ENCODE measurements at regions not wholly inside any gene's neighbourhood (a gene's known extent, or its start where the extent isn't known, plus 50 kb on each side); places are given as distances from the start of the nearest gene placed in this dataset.

DNA sequence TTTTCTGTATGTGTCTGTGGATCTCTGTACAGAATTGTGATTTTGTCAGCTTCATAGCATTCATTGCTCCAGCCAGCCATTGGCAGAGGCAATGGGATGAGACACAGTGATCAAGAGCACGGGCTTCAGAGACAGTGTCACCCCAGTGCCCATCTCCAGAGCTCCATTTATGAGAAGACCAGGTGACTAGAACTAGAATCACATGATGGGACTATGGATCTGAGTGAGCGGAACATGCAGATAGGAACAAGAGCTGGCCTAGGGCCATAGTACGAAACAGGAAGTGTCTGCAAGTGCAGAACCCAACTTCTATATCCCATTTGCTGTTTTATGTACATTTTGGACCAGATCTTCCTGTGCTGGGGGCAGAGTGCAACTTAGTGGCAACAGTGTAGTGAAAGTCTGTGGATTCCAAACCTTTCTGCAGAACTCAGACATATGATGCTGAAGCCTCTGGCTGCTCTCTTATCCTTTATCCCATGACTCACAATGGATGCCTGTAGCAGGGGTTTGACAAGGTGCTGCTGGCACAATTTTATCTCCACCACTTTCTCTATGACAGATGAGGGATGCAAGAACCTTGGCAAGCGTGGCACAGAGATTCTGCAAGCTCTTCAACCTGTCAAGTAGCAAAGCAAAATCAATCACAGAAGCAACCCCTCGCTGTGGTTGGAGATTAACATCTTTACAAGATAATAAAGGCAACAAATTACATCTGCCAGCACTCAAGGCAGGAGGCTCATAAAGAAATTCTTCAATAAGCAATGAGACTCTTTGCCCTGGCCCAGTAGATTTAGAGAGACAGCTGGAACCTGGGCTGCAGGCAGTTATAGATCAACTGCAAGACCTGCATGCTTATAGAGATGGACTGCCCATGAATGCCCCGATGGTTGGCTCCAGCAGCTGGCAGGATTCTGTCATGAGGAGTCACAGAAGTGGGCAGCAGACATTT is 681.3 kb downstream of the TNS3 start:
- Histone ChIP-seq H3K36me3 (ENCODE audit: control insufficient read depth, insufficient read depth, low read length) (no peaks in the 10 kb centered on the region), H3K4me3 (ENCODE audit: low read depth, low read length) (no peak overlapping the region), H3K27me3 (ENCODE audit: control insufficient read depth, insufficient read depth, low read length) (no peaks in the 10 kb centered on the region)
- CTCF ChIA-PET = interaction anchor here (0.6 to 0.7 kb wide), 2 partner anchors 127 to 540 kb away, joined by 3 read pairs; no protein-coding TSS in a partner anchor
- POLR2A ChIA-PET = interaction anchor here (0.6 kb wide), 1 partner anchor 8 kb away, joined by 6 read pairs; no protein-coding TSS in a partner anchor
- TF ChIP-seq, protein P1, sequence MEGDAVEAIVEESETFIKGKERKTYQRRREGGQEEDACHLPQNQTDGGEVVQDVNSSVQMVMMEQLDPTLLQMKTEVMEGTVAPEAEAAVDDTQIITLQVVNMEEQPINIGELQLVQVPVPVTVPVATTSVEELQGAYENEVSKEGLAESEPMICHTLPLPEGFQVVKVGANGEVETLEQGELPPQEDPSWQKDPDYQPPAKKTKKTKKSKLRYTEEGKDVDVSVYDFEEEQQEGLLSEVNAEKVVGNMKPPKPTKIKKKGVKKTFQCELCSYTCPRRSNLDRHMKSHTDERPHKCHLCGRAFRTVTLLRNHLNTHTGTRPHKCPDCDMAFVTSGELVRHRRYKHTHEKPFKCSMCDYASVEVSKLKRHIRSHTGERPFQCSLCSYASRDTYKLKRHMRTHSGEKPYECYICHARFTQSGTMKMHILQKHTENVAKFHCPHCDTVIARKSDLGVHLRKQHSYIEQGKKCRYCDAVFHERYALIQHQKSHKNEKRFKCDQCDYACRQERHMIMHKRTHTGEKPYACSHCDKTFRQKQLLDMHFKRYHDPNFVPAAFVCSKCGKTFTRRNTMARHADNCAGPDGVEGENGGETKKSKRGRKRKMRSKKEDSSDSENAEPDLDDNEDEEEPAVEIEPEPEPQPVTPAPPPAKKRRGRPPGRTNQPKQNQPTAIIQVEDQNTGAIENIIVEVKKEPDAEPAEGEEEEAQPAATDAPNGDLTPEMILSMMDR (IDR thresholded peaks at IDR 0.05; ENCODE audit: insufficient read depth, low read depth, low read length) = no peak
- DNase-seq (ENCODE audit: low read depth) = no peak

- DNase-seq (ENCODE audit: low read depth) = no peak
- Histone ChIP-seq H3K36me3 (ENCODE audit: control insufficient read depth, insufficient read depth, low read length) (no peaks in the 10 kb centered on the region), H3K4me3 (ENCODE audit: low read depth, low read length) (no peak overlapping the region), H3K27me3 (ENCODE audit: control insufficient read depth, insufficient read depth, low read length) (no peaks in the 10 kb centered on the region)
- CTCF ChIA-PET = no interaction called here
- POLR2A ChIA-PET = no interaction called here
- TF ChIP-seq, protein P1 (IDR thresholded peaks at IDR 0.05; ENCODE audit: insufficient read depth, low read depth, low read length) = no peak
Measured at GRCh38 chr7:46897381-46897780, 684.5 kb downstream of the TNS3 start.

- Histone ChIP-seq H3K4me3 (ENCODE audit: low read depth, low read length) (no peak overlapping the region), H3K27me3 (ENCODE audit: control insufficient read depth, insufficient read depth, low read length) (no peaks in the 10 kb centered on the region), H3K36me3 (ENCODE audit: control insufficient read depth, insufficient read depth, low read length) (no peaks in the 10 kb centered on the region)
- ChIA-PET POLR2A (no interaction called here), CTCF (interaction anchor here (1.0 kb wide), 2 partner anchors 24 to 31 kb away, joined by 3 to 4 read pairs; no protein-coding TSS in a partner anchor)
- no peak for DNase-seq (ENCODE audit: low read depth)
- TF ChIP-seq, protein P1 (IDR thresholded peaks at IDR 0.05; ENCODE audit: insufficient read depth, low read depth, low read length) = no peak
Measured at GRCh38 chr7:46886669-46887374, 695.1 kb downstream of the TNS3 start.

DNA sequence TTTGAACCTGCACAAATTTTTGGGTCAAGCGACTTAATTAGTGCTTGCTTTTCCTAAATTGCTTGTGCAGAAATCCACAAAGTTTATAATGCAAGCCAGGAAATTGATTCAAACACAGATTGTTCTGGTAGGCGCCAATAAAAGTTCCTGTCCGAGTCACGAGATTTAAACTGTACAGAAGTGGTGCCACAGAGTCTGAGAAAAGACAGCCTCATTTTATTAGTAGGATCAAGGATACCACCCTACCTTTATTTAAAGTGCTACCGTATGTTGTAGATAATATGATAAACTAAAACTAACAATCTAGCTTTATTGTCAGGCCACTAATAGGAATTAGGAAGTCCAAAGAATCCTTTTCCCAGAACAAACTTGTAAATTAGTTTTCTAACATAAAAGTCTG is 696.7 kb downstream of the TNS3 start:
- CTCF ChIA-PET = no interaction called here
- TF ChIP-seq, protein P1 (IDR thresholded peaks at IDR 0.05; ENCODE audit: insufficient read depth, low read depth, low read length) = no peak
- H3K4me3 ChIP-seq (ENCODE audit: low read depth, low read length) = no peak overlapping the region
- DNase-seq (ENCODE audit: low read depth) = no peak
- POLR2A ChIA-PET = no interaction called here
- H3K27me3 ChIP-seq (ENCODE audit: control insufficient read depth, insufficient read depth, low read length) = no peaks in the 10 kb centered on the region
- no peaks in the 10 kb centered on the region for H3K36me3 ChIP-seq (ENCODE audit: control insufficient read depth, insufficient read depth, low read length)

GRCh38 chr7:46881507-46882127 is 700.3 kb downstream of the TNS3 start:
- TF ChIP-seq, protein P1 (IDR thresholded peaks at IDR 0.05; ENCODE audit: insufficient read depth, low read depth, low read length) = no peak
- POLR2A ChIA-PET = no interaction called here
- Histone ChIP-seq H3K4me3 (ENCODE audit: low read depth, low read length) (no peak overlapping the region), H3K27me3 (ENCODE audit: control insufficient read depth, insufficient read depth, low read length) (no peaks in the 10 kb centered on the region), H3K36me3 (ENCODE audit: control insufficient read depth, insufficient read depth, low read length) (no peaks in the 10 kb centered on the region)
- CTCF ChIA-PET = interaction anchor here (0.6 to 0.9 kb wide), 2 partner anchors 8 to 959 kb away, joined by 3 read pairs; no protein-coding TSS in a partner anchor
- DNase-seq (ENCODE audit: low read depth) = no peak
